ENCODE measurements at regions not wholly inside any gene's neighbourhood (a gene's known extent, or its start where the extent isn't known, plus 50 kb on each side); places are given as distances from the start of the nearest gene placed in this dataset.

DNA sequence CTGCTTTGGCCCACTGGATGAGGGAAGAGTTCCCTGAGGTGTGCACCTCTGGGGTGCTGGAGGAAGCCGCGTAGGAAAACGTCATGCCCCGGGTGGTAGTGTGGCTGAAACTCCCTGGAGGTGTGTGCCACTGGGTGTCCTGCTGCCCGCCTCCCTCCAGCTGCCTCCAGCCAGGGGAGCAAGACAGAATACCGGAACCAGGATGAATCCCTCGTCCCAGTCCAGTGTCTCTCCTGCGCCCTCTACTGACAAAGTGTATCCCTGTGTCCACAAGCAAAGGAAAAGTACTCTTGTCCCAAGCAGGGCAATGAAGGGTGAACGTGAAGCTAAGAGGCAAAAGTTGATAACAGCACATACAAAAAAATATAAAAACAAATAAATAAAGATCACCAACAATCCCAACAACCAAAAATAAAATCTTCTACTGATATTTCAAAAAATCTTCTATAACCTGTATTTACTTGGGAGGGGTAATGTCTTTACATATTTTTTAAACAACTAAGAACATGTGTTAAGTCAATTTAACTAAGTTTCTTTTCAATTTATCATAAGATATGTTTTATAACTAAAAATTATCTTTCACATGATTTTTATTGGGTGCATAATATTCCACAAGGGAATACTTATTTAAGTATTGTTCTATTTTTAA is 437.6 kb downstream of the MAFB start:
- no peak for FAIRE-seq
- no peak for DNase-seq (ENCODE audit: low spot score in 2 of 2)

DNA sequence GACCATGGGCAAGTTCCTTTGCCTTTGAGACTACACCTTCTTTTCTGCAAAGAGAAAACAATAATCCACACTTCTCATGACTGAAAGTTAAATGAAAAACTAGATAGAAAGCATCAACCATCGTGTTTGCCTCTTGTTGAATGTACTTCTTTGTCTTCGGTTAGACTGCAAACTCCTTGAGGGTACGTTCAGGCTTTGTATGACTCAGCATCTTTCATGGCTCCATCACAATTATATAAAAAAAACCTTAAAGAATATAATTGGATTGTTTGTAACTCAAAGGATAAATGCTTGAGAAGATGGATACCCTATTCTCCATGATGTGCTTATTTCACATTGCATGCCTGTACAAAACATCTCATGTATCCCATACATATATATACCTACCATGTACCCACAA is 439.2 kb downstream of the MAFB start:
- no peak for DNase-seq (ENCODE audit: low spot score in 2 of 2)

DNA sequence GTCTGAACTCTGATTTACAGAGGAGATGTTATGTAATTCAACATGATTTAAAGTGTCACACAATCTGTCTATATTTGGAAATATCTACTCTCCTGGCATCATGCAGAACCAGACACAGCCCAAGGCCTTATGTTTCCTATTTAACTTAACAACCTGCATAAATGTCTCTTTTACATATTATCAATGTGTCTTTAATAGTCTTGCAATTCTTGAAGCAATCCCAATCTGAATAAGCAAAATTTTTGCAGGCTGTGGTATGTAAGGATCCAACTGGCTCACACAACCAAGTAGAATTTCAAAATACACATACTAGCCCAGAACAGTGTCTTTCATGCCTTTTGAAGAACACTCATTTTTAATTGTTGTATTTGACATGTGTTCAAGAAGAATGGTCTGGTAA is 443.2 kb downstream of the MAFB start:
- FAIRE-seq (no peak), DNase-seq (ENCODE audit: low spot score in 2 of 2) (no peak)

More for the DNA sequence above, 439.2 kb downstream of the MAFB start:
- FAIRE-seq = no peak

- DNase-seq (ENCODE audit: low spot score in 2 of 2) (no peak), FAIRE-seq (no peak)
These were observed 444.8 kb downstream of the MAFB start for GRCh38 chr20:40244286-40244685.

- no peak for FAIRE-seq
- DNase-seq (ENCODE audit: low spot score in 2 of 2) = no peak
These were observed 447.3 kb downstream of the MAFB start for GRCh38 chr20:40241596-40242343.

GRCh38 chr20:40238511-40238910 is 450.5 kb downstream of the MAFB start:
- FAIRE-seq (no peak), DNase-seq (ENCODE audit: low spot score in 2 of 2) (no peak)

DNA sequence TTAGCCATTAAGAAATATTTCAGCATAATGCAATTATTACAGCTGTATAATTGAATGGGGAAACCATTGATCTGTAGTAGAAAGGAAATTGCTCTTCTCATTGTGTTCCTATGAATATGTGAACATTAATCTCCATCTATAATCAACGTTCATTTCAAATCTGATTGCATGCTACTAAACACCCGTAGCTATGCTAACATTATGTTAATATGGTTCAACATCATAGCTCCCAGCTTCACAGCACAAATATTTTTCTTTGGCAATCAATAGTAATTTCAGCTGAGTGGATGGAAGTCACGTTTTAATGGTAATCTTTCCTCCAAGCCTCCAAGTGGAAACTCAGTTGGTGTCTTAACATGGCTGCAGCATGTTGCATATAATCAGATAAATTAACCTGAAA is 454.4 kb downstream of the MAFB start:
- FAIRE-seq (no peak), DNase-seq (ENCODE audit: low spot score in 2 of 2) (no peak)

- DNase-seq (ENCODE audit: low spot score in 2 of 2) = no peak
These were observed 455.6 kb downstream of the MAFB start for GRCh38 chr20:40233406-40233805.

GRCh38 chr20:40232756-40233155 is 456.3 kb downstream of the MAFB start:
- DNase-seq (ENCODE audit: low spot score in 2 of 2) = no peak
- FAIRE-seq = no peak

More at GRCh38 chr20:40233406-40233805, 455.6 kb downstream of the MAFB start:
- FAIRE-seq = no peak

- DNase-seq (ENCODE audit: low spot score in 2 of 2) = no peak
- no peak for FAIRE-seq
These were observed 456.8 kb downstream of the MAFB start for GRCh38 chr20:40232273-40232672.

- no peak for FAIRE-seq
- DNase-seq (ENCODE audit: low spot score in 2 of 2) = no peak
These were observed 458.6 kb downstream of the MAFB start for GRCh38 chr20:40230486-40230885.

DNA sequence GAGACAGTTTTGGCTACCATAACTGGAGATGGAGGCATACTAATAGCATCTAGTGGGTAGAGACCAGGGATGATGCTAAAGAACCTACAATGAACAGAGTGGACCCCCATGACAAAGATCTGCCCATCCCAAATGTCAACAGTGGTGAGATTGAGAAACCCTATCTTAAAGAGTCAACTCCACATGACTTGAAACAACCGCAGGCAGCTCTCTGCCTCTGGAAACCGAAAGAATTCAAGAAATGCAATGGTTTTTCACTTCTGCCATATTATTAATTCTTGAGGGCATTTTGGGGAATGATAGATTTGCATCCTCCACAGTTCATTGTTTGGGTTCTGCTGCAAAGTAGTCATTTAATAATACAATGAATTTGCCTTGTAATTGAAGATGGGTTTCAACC is 463.4 kb downstream of the MAFB start:
- no peak for DNase-seq (ENCODE audit: low spot score in 2 of 2)
- no peak for FAIRE-seq

DNA sequence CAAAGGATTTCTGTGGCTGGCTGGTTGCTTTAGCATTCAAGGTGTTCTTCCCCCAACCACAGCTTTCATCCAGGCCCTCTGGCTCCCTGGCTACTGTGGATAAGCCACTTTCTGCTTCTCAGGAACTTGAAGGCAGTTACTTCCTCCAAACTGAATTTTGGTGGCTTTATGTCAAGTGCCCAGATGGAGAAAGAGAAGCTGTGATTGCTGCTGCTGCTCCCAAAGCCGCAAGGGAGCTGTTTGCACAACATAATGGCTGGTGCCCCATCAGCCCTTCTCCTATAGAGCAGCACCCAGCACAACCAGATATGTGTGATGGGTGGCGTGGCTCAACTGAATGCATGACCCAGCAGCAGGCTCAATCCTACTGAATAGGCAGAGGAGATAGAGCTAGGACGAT is 465.2 kb downstream of the MAFB start:
- FAIRE-seq (no peak), DNase-seq (ENCODE audit: low spot score in 2 of 2) (no peak)

DNA sequence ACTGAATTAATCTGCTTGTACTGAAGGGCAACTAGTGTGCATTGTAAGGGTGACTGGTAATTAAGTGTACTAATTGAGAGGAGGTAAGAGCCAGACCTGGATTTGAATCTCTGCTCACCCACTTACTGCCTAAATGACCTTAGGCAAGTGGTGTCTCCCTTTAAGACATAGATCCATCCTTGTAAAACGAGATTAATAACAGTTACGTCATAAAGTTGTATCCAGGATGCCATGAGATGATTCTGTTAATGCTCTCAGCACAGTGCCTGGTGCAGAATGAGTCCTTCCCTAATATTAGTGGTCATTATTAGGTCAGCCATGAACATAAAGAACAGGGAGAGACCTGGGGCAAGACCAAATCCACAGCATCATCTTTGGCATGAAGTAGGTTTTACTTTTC is 470.1 kb downstream of the MAFB start:
- FAIRE-seq (no peak), DNase-seq (ENCODE audit: low spot score in 2 of 2) (no peak)

DNA sequence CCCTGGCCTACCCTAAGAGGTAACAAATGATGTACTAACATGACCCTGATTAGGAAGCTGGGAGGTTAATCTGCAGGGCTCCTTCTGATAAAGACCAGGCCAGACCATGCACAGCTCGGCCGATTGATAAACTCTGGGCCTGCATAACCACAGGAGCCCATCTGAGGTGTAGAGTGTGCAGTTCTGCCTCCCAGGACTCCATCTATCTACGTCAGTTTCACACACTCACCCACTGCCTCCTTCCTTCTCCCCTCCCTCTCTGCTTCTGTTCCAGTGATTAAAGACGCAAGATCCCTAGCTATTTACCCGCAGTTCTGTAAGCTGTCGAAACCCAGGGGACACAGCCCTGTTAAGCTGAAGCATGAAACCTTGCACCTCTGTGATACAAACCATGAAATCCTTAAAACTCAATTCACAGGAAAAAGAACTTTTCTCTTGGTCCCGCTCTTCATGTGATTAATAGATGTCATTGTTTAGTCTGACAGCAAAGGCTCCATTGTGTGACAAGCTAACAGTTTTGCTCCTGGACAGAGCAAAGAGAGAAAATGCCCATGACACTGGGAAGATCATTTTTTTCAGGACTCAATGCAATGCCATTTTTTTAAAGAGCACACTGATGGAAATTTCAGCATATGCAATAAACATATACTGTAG is 470.6 kb downstream of the MAFB start:
- FAIRE-seq (no peak), DNase-seq (ENCODE audit: low spot score in 2 of 2) (peak in 1 of 2 donors; percentile 4)

- FAIRE-seq = no peak
- DNase-seq (ENCODE audit: low spot score in 2 of 2) = no peak
These were observed 481.4 kb downstream of the MAFB start for GRCh38 chr20:40207655-40208054.

DNA sequence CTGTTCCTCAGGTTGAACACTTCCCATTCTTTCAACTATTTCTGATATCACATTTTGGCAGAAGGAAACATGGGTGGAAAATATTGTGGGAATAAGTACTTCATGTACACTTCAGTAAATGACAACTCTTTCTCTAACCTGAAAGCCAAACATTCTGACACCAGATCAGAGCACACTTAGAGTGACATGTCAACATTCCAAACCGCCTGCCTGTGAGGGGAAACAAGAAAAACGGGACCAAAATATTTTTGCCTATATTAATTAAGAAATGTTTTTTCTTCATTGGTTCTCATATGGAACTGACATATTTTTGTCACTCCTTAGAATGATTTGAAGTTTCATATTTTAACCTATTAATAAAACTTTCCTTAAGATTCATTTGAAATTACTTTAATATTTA is 483.1 kb downstream of the MAFB start:
- peak; percentile 13 for FAIRE-seq
- DNase-seq (ENCODE audit: low spot score in 2 of 2) = no peak

DNA sequence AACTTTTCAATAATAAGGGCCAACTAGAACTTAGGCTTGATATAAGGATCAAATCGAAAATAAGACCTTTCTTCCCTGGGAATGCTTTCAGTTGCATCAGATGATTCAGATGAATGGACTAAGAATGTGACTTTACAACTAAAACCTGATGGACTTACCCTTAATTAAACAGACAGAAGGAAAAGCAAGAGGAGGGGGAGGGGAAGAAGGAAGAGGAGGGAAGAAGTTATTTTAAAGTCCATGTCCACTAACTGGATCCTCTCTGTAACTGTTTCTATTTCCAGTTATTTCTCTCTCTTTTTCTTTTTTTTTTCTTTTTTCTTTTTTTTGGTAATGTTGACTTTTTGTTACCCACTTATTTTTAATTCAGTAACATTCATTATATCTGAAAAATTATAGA is 486.0 kb downstream of the MAFB start:
- FAIRE-seq = no peak

DNA sequence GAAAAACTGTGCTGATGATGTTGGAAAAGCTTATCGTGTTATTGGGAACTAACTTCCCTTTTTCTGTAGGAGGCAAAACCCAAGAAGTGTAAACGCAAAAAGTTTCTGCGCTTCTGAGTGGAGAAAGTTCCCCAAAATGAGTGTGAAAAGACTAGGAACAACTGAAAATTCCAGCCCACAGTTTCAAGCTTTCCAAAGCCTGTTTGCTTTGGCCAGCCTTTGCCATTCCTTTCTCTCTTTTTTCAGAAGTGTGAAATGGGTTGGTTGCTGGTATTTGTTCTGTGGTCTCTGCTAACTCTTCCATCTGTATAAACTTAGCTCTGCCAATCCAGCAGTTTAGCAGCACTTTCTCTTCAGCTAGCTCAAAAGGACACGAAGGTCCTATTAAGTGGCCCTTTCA is 491.3 kb downstream of the MAFB start:
- FAIRE-seq (no peak), DNase-seq (ENCODE audit: low spot score in 2 of 2) (no peak)

More for the DNA sequence above, 486.0 kb downstream of the MAFB start:
- DNase-seq (ENCODE audit: low spot score in 2 of 2) = no peak

DNA sequence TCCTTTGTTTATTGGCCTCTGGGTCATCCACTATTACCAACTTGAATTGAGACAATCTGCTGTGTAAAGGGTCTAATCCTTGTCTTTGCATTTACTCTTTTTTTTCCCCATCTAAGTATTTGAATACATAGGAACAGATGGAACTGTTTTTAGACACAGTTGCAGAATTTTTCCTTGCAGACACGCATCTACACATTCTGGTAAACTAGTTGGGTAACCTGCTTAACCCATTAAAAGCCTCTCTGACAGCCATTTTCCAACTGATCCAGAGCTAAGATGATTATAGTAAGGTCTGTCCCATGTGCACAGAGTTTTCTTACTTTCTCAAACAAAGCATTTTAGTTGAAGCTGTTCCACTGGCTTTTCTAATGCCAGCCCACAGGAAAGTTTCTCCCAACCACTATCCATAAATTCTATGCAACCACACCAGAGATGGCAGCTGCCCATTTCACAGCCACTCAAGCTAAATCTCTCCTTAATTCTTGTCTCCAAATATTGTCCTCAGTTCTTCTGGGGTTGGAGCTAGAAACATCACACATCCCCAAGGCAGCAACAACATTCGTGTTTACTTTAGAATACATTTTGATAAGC is 492.1 kb downstream of the MAFB start:
- FAIRE-seq = no peak

DNA sequence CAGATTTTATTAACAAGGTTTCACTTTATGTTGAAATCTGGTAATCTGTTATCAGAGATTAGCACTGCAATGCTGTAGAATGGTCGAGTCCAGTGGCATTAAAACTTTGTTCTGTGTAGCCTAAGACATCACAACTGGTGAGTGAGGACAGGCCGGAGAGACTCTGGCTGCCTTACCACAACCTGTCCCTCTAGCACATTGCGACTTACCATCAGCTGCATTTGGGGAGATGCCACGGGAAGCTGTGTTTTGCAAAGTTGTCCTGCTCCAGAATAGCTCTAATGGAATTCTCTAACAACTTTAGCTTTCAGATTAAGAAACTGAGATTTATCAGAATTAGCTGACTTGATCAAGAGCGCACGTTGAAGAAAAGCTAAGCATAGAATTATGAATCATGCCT is 493.3 kb downstream of the MAFB start:
- FAIRE-seq = no peak
- DNase-seq (ENCODE audit: low spot score in 2 of 2) = no peak

More for the DNA sequence above, 492.1 kb downstream of the MAFB start:
- no peak for DNase-seq (ENCODE audit: low spot score in 2 of 2)
